SK-N-SH (cell line): ENCODE measurements at regions not wholly inside any gene's neighbourhood (a gene's known extent, or its start where the extent isn't known, plus 50 kb on each side); places are given as distances from the start of the nearest gene placed in this dataset.

Experiments
- CTCF ChIA-PET: fragments of 300-600, 350-600 bp; formaldehyde crosslinking; extraction: SDS; loops from one replicate; lab custom pipeline; 2021; lab: Yijun Ruan, JAX
- POLR2A ChIA-PET: fragments of 350-600 bp; sonication (Branson Sonifier 250); formaldehyde crosslinking; extraction: SDS; loops from one replicate; lab custom pipeline; 2020; ENCODE audit warnings: antibody characterized with exemption, inconsistent platforms; lab: Yijun Ruan, JAX
- DNase-seq: peaks from one replicate; pipeline ENCODE4 v3.0.0; 2012
- H2AFZ ChIP-seq: fragments of 200-600 bp; sonication (generic); 2 replicates; pipeline ENCODE4 v1.8.1; 2016; ENCODE audit warnings: antibody characterized with exemption, mild to moderate bottlenecking, low read depth
- H3F3A ChIP-seq: fragments of 200-600 bp; sonication (generic); replicated peaks from 2 replicates; pipeline ENCODE3; 2016; ENCODE audit warnings: antibody characterized with exemption, mild to moderate bottlenecking; ENCODE audit not compliant: insufficient read depth
- H3K27ac ChIP-seq, 2 experiments: fragments of 200-500 bp in 1 of 2; fragments of 200-600 bp in 1 of 2; sonication (Bioruptor generic) in 1 of 2; sonication (generic), shearing (Covaris generic) in 1 of 2; 2 replicates each; pipeline versions ENCODE4 v1.5.1 to v1.6.1; 2014 to 2016; ENCODE audit warnings: low read depth in 2 of 2, inconsistent platforms in 1 of 2, low read length in 1 of 2, mild to moderate bottlenecking in 1 of 2, mixed read lengths in 1 of 2
- H3K27me3 ChIP-seq: fragments of 200-600 bp; sonication (generic), shearing (Covaris generic); 2 replicates; pipeline ENCODE4 v1.6.1; 2016; ENCODE audit warnings: mixed run types; ENCODE audit not compliant: insufficient read depth
- H3K36me3 ChIP-seq, 2 experiments: fragments of 200-500 bp in 1 of 2; fragments of 200-600 bp in 1 of 2; sonication (Bioruptor generic) in 1 of 2; sonication (generic) in 1 of 2; replicated peaks in 1 of 2; 2 replicates each; pipeline versions ENCODE3 to v1.5.1; 2014 to 2016; ENCODE audit warnings: low read length in 1 of 2, mild to moderate bottlenecking in 1 of 2; ENCODE audit not compliant: insufficient read depth in 2 of 2, control insufficient read depth in 1 of 2
- H3K4me1 ChIP-seq, 2 experiments: fragments of 200-500 bp in 1 of 2; fragments of 200-600 bp in 1 of 2; sonication (Bioruptor generic) in 1 of 2; sonication (generic), shearing (Covaris generic) in 1 of 2; 2 replicates each; pipeline versions ENCODE4 v1.5.1 to v1.6.1; 2014 to 2016; ENCODE audit warnings: low read depth in 1 of 2, low read length in 1 of 2, mixed run types in 1 of 2; ENCODE audit not compliant: insufficient read depth in 2 of 2, control insufficient read depth in 1 of 2
- H3K4me2 ChIP-seq: fragments of 200-600 bp; sonication (generic), shearing (Covaris generic); 2 replicates; pipeline ENCODE4 v1.6.1; 2017; ENCODE audit warnings: mixed run types
- H3K4me3 ChIP-seq, 2 experiments: fragments of 200-500 bp in 1 of 2; fragments of 200-600 bp in 1 of 2; sonication (Bioruptor generic) in 1 of 2; sonication (generic), shearing (Covaris generic) in 1 of 2; 2 replicates each; pipeline versions ENCODE4 v1.5.1 to v1.8.1; 2014 to 2016; ENCODE audit warnings: low read depth in 2 of 2, inconsistent platforms in 1 of 2, low read length in 1 of 2, mild to moderate bottlenecking in 1 of 2, mixed read lengths in 1 of 2, moderate library complexity in 1 of 2
- H3K79me2 ChIP-seq: fragments of 200-600 bp; sonication (generic); 2 replicates; pipeline ENCODE4 v1.8.1; 2017; ENCODE audit warnings: mild to moderate bottlenecking; ENCODE audit not compliant: insufficient read depth
- H3K9ac ChIP-seq: fragments of 200-600 bp; sonication (generic); 2 replicates; pipeline ENCODE4 v1.6.1; 2017; ENCODE audit warnings: mixed run types
- H3K9me2 ChIP-seq: fragments of 200-600 bp; sonication (generic); 2 replicates; pipeline ENCODE4 v1.6.1; 2017; ENCODE audit warnings: mixed run types
- H3K9me3 ChIP-seq: fragments of 200-600 bp; sonication (generic); 2 replicates; pipeline ENCODE4 v1.6.1; 2017; ENCODE audit warnings: mixed run types, mild to moderate bottlenecking, moderate library complexity
- H4K20me1 ChIP-seq: fragments of 200-600 bp; sonication (generic); 2 replicates; pipeline ENCODE4 v1.6.1; 2017; ENCODE audit warnings: mild to moderate bottlenecking, mixed run types; ENCODE audit not compliant: insufficient read depth
- EZH2phosphoT487 ChIP-seq: fragments of 200-600 bp; sonication (generic); IDR thresholded peaks from 2 replicates; pipeline ENCODE4 v1.6.1; 2017; ENCODE audit warnings: low read depth, mixed run types, mild to moderate bottlenecking, antibody characterized with exemption, moderate library complexity, borderline replicate concordance
- FOSL2 ChIP-seq: IDR thresholded peaks from 2 replicates; pipeline ENCODE4 v1.4.0; 2012; ENCODE audit warnings: low read depth, mild to moderate bottlenecking, moderate library complexity, borderline replicate concordance
- GABPA ChIP-seq: IDR thresholded peaks from 2 replicates; pipeline ENCODE4 v1.4.0; 2012; ENCODE audit warnings: low read depth, mild to moderate bottlenecking
- GATA2 ChIP-seq: sonication (generic); formaldehyde crosslinking; IDR thresholded peaks from 2 replicates; pipeline ENCODE4 v1.5.0; 2020; ENCODE audit warnings: mild to moderate bottlenecking, missing genetic modification reagents
- MEF2A ChIP-seq: IDR thresholded peaks from 2 replicates; pipeline ENCODE4 v1.4.0; 2012; ENCODE audit warnings: low read depth, borderline replicate concordance
- POLR2AphosphoS5 ChIP-seq: IDR thresholded peaks from 2 replicates; pipeline ENCODE4 v1.6.1; 2012; ENCODE audit warnings: low read depth, low read length
- RAD21 ChIP-seq: IDR thresholded peaks from 2 replicates; pipeline ENCODE4 v1.6.1; 2012; ENCODE audit warnings: mild to moderate bottlenecking, low read length
- RXRA ChIP-seq: IDR thresholded peaks from 2 replicates; pipeline ENCODE4 v1.4.0; 2012; ENCODE audit warnings: low read depth, mild to moderate bottlenecking, borderline replicate concordance
- SIN3A ChIP-seq: IDR thresholded peaks from 2 replicates; pipeline ENCODE4 v1.6.1; 2012; ENCODE audit warnings: low read depth, mild to moderate bottlenecking, low read length, moderate library complexity, borderline replicate concordance
- SMC3 ChIP-seq: IDR thresholded peaks from 2 replicates; pipeline ENCODE4 v1.6.1; 2012; ENCODE audit warnings: low read depth, low read length, improper control_type of control experiment
- TAF1 ChIP-seq: IDR thresholded peaks from 2 replicates; pipeline ENCODE4 v1.6.1; 2012; ENCODE audit warnings: low read depth, mild to moderate bottlenecking, low read length, moderate library complexity, borderline replicate concordance
- TCF12 ChIP-seq: IDR thresholded peaks from 2 replicates; pipeline ENCODE4 v1.4.0; 2012
- WGBS: methylation state at CpG from one replicate; pipeline ENCODE4 v1.1.6; 2017; ENCODE audit warnings: low lambda C conversion rate; 5-methylcytosine and 5-hydroxymethylcytosine counted together
- TF ChIP-seq, protein P1 (sequence below): fragments of 150-350 bp; IDR thresholded peaks from 2 replicates; pipeline ENCODE4 v1.6.1; 2017; ENCODE audit warnings: antibody characterized with exemption, low read length, low read depth, borderline replicate concordance
- TF ChIP-seq, protein P2 (sequence below): fragments of 200-600 bp; sonication (generic); IDR thresholded peaks from 2 replicates; pipeline ENCODE4 v1.6.1; 2017; ENCODE audit warnings: antibody characterized with exemption, mild to moderate bottlenecking, moderate library complexity
- TF ChIP-seq, protein P3 (sequence below): IDR thresholded peaks from 2 replicates; pipeline ENCODE4 v1.4.0; 2012; ENCODE audit warnings: low read depth, borderline replicate concordance

DNA sequence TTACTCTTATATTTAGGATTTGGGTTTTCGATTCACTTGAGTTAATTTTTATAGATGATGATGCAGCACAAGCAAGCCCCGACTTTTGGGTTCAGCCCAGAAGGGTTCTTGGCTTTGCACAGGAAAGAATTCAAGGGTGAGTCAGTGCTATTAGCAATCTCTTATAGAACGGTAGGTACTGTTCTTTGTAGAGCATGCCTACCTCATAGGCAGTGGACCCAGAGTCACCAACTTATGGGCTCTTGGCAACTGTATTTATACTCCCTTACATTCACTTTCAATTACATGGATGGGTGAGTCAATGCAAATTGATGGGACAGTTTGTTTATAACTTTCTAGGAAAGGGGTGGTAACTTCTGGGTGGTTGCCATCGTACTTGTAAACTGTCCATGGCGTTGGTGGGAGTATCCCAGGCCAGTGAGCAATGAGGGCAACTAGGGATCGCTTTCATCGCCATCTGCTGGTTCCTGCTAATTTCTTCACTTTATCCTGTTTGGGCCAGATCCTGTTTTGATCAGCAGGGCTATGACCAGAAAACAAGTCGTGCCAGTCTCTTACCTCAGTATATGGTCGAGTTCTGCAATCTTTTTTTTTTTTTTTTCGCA, 362.6 kb downstream of the CNTNAP4 start:
- H3K27ac ChIP-seq: no peak overlapping the region
- H3K4me1 ChIP-seq: no peaks in the 10 kb centered on the region
- WGBS: 35% methylated on average over 10 of the region's 10 CpGs
- no peak overlapping the region for H2AFZ ChIP-seq
- CTCF ChIA-PET: interaction anchor here (0.7 kb wide), 1 partner anchor 363 kb away, joined by 3 read pairs; no protein-coding TSS in a partner anchor
- no peaks in the 10 kb centered on the region for H3K9me2 ChIP-seq
- H3K9ac ChIP-seq: no peak overlapping the region
- no peak overlapping the region for H3K4me3 ChIP-seq
- no peaks in the 10 kb centered on the region for H3K27me3 ChIP-seq
- TF ChIP-seq FOSL2 (no peak), TCF12 (no peak), GATA2 (no peak), RAD21 (peak; percentile 42), GABPA (no peak)
- TF ChIP-seq, protein P1, sequence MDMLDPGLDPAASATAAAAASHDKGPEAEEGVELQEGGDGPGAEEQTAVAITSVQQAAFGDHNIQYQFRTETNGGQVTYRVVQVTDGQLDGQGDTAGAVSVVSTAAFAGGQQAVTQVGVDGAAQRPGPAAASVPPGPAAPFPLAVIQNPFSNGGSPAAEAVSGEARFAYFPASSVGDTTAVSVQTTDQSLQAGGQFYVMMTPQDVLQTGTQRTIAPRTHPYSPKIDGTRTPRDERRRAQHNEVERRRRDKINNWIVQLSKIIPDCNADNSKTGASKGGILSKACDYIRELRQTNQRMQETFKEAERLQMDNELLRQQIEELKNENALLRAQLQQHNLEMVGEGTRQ: no peak
- TF ChIP-seq, protein P2, sequence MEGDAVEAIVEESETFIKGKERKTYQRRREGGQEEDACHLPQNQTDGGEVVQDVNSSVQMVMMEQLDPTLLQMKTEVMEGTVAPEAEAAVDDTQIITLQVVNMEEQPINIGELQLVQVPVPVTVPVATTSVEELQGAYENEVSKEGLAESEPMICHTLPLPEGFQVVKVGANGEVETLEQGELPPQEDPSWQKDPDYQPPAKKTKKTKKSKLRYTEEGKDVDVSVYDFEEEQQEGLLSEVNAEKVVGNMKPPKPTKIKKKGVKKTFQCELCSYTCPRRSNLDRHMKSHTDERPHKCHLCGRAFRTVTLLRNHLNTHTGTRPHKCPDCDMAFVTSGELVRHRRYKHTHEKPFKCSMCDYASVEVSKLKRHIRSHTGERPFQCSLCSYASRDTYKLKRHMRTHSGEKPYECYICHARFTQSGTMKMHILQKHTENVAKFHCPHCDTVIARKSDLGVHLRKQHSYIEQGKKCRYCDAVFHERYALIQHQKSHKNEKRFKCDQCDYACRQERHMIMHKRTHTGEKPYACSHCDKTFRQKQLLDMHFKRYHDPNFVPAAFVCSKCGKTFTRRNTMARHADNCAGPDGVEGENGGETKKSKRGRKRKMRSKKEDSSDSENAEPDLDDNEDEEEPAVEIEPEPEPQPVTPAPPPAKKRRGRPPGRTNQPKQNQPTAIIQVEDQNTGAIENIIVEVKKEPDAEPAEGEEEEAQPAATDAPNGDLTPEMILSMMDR: peak; percentile 49
- H3K4me2 ChIP-seq: no peak overlapping the region
- no peaks in the 10 kb centered on the region for H4K20me1 ChIP-seq
- H3K9me3 ChIP-seq: no peaks in the 10 kb centered on the region
- no peaks in the 10 kb centered on the region for H3K36me3 ChIP-seq
- POLR2A ChIA-PET: no interaction called here
- peak; percentile 13 for DNase-seq
- H3F3A ChIP-seq: no peaks in the 10 kb centered on the region
- H3K79me2 ChIP-seq: no peaks in the 10 kb centered on the region

DNA sequence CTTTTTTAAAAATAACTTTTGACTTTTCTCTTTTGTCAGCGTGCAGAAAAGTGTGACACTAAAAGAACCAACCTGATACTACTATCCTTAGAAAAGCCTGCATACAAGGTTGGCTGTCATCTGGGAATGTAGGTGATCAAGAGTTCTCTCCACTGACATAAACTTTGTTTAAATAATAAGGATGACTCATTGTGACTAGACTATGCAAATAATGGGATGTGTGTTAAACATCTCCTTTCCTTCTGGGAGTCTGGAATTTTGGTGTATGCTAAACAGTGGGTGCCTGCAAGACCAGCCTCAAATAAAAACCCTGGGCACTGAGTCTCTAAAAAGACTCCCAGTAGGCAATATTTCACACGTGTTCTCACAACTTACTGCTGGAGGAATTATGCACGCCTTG, 373.4 kb downstream of the CNTNAP4 start:
- 58% methylated on average over 3 of the region's 3 CpGs for WGBS
- POLR2A ChIA-PET: no interaction called here
- TF ChIP-seq EZH2phosphoT487 (no peak), SMC3 (no peak), TCF12 (no peak), POLR2AphosphoS5 (no peak), SIN3A (no peak), MEF2A (no peak), RXRA (no peak), TAF1 (no peak)
- TF ChIP-seq, protein P3, sequence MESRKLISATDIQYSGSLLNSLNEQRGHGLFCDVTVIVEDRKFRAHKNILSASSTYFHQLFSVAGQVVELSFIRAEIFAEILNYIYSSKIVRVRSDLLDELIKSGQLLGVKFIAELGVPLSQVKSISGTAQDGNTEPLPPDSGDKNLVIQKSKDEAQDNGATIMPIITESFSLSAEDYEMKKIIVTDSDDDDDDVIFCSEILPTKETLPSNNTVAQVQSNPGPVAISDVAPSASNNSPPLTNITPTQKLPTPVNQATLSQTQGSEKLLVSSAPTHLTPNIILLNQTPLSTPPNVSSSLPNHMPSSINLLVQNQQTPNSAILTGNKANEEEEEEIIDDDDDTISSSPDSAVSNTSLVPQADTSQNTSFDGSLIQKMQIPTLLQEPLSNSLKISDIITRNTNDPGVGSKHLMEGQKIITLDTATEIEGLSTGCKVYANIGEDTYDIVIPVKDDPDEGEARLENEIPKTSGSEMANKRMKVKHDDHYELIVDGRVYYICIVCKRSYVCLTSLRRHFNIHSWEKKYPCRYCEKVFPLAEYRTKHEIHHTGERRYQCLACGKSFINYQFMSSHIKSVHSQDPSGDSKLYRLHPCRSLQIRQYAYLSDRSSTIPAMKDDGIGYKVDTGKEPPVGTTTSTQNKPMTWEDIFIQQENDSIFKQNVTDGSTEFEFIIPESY: no peak

More for the DNA sequence above, 373.4 kb downstream of the CNTNAP4 start:
- Histone ChIP-seq H3F3A (no peaks in the 10 kb centered on the region), H3K9me3 (no peaks in the 10 kb centered on the region), H3K36me3 (no peaks in the 10 kb centered on the region), H2AFZ (no peak overlapping the region), H3K4me3 (no peak overlapping the region), H3K27ac (no peak overlapping the region), H3K9ac (no peak overlapping the region), H3K79me2 (no peaks in the 10 kb centered on the region), H3K9me2 (no peaks in the 10 kb centered on the region), H4K20me1 (no peaks in the 10 kb centered on the region), H3K4me1 (peaks cover 0 to 2% of the 10 kb centered on the region in 2 experiments; a peak in 2 of 4 replicates), H3K4me2 (no peak overlapping the region), H3K27me3 (no peaks in the 10 kb centered on the region)
- DNase-seq: no peak
- CTCF ChIA-PET: no interaction called here
